HTR-8/SVneo (cell line): ENCODE measurements at regions not wholly inside any gene's neighbourhood (a gene's known extent, or its start where the extent isn't known, plus 50 kb on each side); places are given as distances from the start of the nearest gene placed in this dataset.
"Not testable (repeated sequence)": the region's sequence is repeated elsewhere in the genome, so short reads cannot be mapped to it uniquely, and the experiment has no call there.

Experiments used
- DNase-seq: peaks from one replicate; pipeline ENCODE4 v3.0.0; 2011; ENCODE audit warnings: low spot score, mixed read lengths; ENCODE audit not compliant: insufficient read length
- FAIRE-seq: peaks from 2 replicates; lab custom pipeline; 2011; peaks lifted over from hg19 to GRCh38; lab: Jason Lieb, UNC

- not testable (repeated sequence) for FAIRE-seq, DNase-seq
These were observed 102.3 kb upstream of the SLC7A14 start for GRCh38 chr3:170688222-170688621.

DNA sequence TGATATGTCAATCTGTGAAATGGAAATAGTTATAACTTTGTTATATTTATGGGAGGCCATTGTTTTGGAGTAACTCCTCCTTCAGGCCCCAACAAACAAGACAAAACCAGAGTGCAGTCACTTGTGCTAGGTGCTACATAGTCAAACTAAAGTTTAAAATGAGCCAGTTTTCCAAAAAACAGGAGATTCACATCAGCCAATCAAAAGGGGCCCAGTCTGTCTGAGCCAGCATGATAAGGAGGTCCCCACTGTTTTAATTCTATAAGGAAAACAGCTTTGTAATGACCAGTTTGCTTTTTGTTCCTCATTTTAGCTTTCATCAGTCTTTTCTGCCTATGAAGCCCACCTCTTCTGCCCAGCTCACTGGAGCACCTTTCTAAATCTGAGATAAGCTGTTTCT, 94.7 kb upstream of the SLC7A14 start:
- no peak for FAIRE-seq

GRCh38 chr3:170679190-170679589, 93.3 kb upstream of the SLC7A14 start:
- DNase-seq, result no peak
- no peak for FAIRE-seq

More for the DNA sequence above, 94.7 kb upstream of the SLC7A14 start:
- no peak for DNase-seq

DNA sequence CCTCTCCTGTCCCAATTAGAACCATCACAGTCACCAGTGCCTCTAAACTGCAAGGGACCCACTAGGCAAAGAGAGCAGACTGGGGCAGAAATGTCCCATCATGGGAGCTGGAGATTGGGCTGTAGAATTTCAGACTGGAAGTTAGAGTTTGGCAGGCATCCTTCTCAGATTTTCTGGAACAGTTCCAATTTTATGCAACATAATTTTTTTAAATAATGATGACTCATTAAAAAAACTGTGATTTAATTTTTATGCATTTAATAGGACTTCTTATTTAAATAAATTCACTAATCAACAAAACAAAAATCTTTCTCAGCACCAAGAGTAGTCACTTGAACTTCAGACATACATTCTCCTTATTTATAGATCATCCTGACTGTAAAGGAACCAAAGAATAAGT, 84.6 kb upstream of the SLC7A14 start:
- FAIRE-seq (no peak), DNase-seq (no peak)

GRCh38 chr3:170662986-170663385, 77.1 kb upstream of the SLC7A14 start:
- DNase-seq, FAIRE-seq: not testable (repeated sequence)

- FAIRE-seq, result no peak
- no peak for DNase-seq
These were observed 74.3 kb upstream of the SLC7A14 start for GRCh38 chr3:170660139-170660538.

DNA sequence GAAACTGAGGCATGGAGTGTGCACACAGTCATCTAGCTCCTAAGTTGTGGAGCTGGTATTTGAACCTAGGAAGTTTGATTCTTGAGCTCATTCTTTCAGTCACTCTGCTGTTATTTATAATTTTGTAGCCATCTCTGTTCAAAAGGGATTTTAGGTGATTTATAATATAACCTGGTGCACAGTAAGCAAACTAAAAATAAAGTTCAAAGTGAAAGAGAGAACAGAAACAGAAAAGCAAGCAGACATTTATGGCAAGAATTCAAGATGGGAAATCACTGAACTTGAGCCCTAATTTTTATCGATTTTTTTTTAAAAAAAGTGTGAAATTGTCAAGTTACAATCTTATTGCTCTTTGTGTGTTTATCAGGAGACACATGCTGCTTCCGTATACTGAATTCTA, 71.4 kb upstream of the SLC7A14 start:
- DNase-seq (no peak), FAIRE-seq (no peak)

GRCh38 chr3:170656284-170656683, 70.4 kb upstream of the SLC7A14 start:
- FAIRE-seq, result no peak

DNA sequence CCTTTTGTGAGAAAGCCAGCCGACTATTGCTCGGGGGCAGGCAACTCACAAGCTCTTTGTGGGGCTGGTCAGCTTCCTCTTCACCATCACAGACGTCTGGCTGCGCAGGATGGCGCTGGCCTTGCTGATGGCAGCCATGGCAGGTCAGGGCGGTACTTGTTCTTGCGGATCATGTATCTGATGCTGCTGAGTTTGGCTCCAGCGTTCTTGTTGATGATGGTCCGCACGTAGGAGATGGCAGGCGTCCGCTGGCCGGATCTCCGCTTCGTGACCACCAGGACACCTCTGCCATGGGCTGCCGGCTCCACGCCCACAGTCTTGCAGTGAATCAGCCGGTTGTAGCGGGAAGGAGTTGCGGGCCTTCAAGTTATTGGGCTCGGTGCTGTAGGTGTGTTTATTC, 67.9 kb upstream of the SLC7A14 start:
- FAIRE-seq (no peak), DNase-seq (no peak)

More at GRCh38 chr3:170656284-170656683, 70.4 kb upstream of the SLC7A14 start:
- DNase-seq, result no peak

DNA sequence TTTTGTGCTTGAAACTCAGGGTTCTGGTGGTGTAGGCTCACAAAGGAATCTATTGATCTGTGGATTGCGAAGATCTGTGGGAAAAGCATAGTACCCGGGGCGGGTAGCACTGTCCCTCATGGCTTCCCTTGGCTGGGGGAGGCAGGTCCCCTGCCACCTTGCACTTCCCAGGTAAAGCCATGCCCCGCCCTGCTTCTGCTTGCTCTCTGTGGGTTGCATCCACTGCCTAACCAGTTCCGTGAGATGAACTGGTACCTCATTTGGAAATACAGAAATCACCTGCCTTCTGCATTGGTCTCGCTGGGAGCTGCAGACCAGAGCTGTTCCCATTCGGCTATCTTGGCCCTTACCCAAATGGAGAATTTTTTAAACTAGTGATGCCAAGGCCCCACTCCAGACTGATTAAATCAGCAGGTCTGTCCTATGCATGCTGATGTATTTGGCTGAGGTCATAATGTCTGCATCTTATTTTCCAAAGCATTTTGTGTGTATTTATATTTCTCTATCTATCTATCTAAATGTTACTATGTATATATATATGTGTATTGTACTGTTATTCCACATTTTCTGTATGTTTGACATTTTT, 65.5 kb upstream of the SLC7A14 start:
- FAIRE-seq (no peak), DNase-seq (no peak)

GRCh38 chr3:170650557-170650956, 64.7 kb upstream of the SLC7A14 start:
- not testable (repeated sequence) for FAIRE-seq, DNase-seq

GRCh38 chr3:170644711-170645110, 58.8 kb upstream of the SLC7A14 start:
- FAIRE-seq (no peak), DNase-seq (no peak)

- no peak for DNase-seq
- no peak for FAIRE-seq
These were observed 58.0 kb upstream of the SLC7A14 start for GRCh38 chr3:170643831-170644230.

DNA sequence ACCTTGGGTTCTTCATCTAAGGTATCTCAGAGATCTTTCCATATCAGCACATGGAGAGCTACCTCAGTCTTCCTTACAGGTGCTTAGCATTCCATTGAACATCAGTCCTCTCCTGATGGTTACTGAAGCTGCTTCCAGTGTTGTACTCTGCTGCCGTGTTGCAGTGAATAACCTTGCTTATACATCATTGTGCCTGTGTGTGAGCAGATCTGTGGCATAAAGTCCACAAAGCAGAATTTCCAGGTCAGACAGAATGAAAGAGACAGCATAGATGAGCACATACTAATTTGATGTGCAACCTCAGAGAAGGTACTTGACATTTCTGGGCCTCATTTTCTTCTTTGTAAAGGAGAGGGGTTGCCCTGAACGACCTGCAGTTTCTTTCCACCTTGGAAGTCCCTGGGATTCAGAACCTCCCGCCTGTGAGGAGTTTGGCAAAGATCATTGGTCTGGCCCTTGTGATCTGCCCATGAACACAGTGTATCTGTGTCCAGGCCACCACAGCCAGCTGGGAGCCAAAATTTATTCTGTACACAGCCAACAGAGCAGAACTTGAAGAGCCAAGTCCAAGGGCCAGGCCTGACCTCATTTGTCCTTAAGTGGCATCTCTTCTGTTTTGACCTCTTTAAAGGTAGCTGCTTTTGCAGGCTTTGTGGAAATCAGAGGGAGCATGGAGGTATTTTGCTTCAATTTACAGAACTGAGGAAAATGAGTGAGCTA, 57.2 kb upstream of the SLC7A14 start:
- DNase-seq, result no peak
- no peak for FAIRE-seq

GRCh38 chr3:170641510-170642236, 55.8 kb upstream of the SLC7A14 start:
- FAIRE-seq, result no peak

DNA sequence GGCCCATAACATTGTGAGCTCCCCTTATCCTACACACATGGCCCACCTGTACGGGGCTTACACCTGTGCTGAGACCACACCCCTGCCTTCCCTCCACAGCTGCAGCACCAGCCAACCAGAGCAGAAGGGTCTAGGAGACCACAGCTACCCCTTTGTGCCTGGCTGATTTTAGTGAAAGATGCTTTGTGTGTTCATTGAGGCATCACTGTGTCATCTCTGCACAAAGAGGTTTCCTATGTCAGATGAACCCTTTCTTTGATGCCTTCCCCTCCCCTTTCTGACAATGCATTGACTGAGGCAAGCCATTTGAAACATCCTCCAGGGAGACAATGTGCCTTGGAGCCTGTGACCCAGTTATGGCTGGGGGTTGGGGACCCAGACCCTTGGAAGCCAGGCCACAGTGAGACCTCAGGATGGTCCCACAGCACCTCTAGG, 54.9 kb upstream of the SLC7A14 start:
- DNase-seq (no peak), FAIRE-seq (no peak)

More at GRCh38 chr3:170641510-170642236, 55.8 kb upstream of the SLC7A14 start:
- DNase-seq, result no peak

GRCh38 chr3:170638988-170639387, 53.1 kb upstream of the SLC7A14 start:
- no peak for FAIRE-seq

GRCh38 chr3:170637306-170637705, 51.4 kb upstream of the SLC7A14 start:
- DNase-seq (no peak), FAIRE-seq (no peak)

More at GRCh38 chr3:170638988-170639387, 53.1 kb upstream of the SLC7A14 start:
- DNase-seq, result no peak

- DNase-seq (no peak), FAIRE-seq (no peak)
These were observed 50.6 kb upstream of the SLC7A14 start for GRCh38 chr3:170636400-170636973.
